Endothelial cell (in vitro differentiated cells): ENCODE measurements at regions not wholly inside any gene's neighbourhood (a gene's known extent, or its start where the extent isn't known, plus 50 kb on each side); places are given as distances from the start of the nearest gene placed in this dataset.
"Not testable (repeated sequence)": the region's sequence is repeated elsewhere in the genome, so short reads cannot be mapped to it uniquely, and the experiment has no call there.

Source experiments
- DNase-seq: peaks from one replicate; pipeline ENCODE4 v3.0.0; 2021; ENCODE audit warnings: low spot score
- H3K27ac Mint-ChIP-seq: one replicate; pipeline ENCODE4 v1.8.0; 2021; ENCODE audit warnings: mixed read lengths, inconsistent platforms; ENCODE audit not compliant: unreplicated experiment
- H3K27me3 Mint-ChIP-seq: one replicate; pipeline ENCODE4 v1.8.0; 2021; ENCODE audit warnings: mild to moderate bottlenecking, moderate library complexity, mixed read lengths, inconsistent platforms; ENCODE audit not compliant: unreplicated experiment
- H3K36me3 Mint-ChIP-seq: one replicate; pipeline ENCODE4 v1.8.0; 2021; ENCODE audit warnings: mild to moderate bottlenecking, low read depth, mixed read lengths, inconsistent platforms; ENCODE audit not compliant: unreplicated experiment
- H3K4me1 Mint-ChIP-seq: one replicate; pipeline ENCODE4 v1.8.0; 2021; ENCODE audit warnings: mild to moderate bottlenecking, mixed read lengths, inconsistent platforms; ENCODE audit not compliant: unreplicated experiment
- H3K4me3 Mint-ChIP-seq: one replicate; pipeline ENCODE4 v1.8.0; 2021; ENCODE audit warnings: mild to moderate bottlenecking, mixed read lengths, inconsistent platforms; ENCODE audit not compliant: unreplicated experiment
- H3K9me3 Mint-ChIP-seq: one replicate; pipeline ENCODE4 v1.8.0; 2021; ENCODE audit warnings: mixed read lengths, inconsistent platforms; ENCODE audit not compliant: unreplicated experiment
- TF ChIP-seq, protein P1 (sequence below): fragments of 200-600 bp; sonication (generic); IDR thresholded peaks from one replicate; pipeline ENCODE4 v1.5.0; 2021; ENCODE audit warnings: antibody characterized with exemption; ENCODE audit not compliant: unreplicated experiment

DNA sequence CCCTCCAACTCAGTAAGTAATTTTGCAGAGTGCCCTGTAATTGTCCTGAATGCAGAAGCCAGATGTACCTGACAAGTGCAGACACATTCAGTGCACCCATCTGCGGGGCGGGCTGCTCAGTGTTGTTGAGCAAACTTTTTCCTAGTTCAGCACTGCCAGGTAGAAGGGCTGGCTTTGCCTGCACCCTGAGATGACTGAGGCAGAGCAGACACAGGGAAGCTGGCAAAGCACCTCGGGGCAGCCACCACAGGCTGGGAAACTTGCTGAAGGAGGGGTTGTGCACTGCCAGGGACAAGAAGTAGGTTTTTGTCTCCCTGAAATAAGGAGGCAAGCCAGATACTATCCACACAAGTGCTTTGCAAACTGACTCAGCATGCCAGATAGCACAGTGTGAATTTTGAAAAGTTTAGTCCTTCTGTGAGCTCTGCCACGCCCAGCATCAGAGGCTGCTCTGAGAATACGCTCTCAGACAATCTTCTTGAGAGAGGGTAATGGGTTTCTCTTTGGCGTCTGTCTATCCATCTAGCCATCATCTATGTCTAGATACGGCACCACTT lies 62.3 kb downstream of the SOWAHC start:
- Mint-ChIP-seq H3K27ac (no peak overlapping the region), H3K4me3 (no peak overlapping the region), H3K27me3 (peaks cover 2% of the 10 kb centered on the region), H3K9me3 (no peaks in the 10 kb centered on the region), H3K36me3 (no peaks in the 10 kb centered on the region), H3K4me1 (peaks cover 12% of the 10 kb centered on the region)
- no peak for DNase-seq
- TF ChIP-seq, protein P1, sequence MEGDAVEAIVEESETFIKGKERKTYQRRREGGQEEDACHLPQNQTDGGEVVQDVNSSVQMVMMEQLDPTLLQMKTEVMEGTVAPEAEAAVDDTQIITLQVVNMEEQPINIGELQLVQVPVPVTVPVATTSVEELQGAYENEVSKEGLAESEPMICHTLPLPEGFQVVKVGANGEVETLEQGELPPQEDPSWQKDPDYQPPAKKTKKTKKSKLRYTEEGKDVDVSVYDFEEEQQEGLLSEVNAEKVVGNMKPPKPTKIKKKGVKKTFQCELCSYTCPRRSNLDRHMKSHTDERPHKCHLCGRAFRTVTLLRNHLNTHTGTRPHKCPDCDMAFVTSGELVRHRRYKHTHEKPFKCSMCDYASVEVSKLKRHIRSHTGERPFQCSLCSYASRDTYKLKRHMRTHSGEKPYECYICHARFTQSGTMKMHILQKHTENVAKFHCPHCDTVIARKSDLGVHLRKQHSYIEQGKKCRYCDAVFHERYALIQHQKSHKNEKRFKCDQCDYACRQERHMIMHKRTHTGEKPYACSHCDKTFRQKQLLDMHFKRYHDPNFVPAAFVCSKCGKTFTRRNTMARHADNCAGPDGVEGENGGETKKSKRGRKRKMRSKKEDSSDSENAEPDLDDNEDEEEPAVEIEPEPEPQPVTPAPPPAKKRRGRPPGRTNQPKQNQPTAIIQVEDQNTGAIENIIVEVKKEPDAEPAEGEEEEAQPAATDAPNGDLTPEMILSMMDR: no peak

DNA sequence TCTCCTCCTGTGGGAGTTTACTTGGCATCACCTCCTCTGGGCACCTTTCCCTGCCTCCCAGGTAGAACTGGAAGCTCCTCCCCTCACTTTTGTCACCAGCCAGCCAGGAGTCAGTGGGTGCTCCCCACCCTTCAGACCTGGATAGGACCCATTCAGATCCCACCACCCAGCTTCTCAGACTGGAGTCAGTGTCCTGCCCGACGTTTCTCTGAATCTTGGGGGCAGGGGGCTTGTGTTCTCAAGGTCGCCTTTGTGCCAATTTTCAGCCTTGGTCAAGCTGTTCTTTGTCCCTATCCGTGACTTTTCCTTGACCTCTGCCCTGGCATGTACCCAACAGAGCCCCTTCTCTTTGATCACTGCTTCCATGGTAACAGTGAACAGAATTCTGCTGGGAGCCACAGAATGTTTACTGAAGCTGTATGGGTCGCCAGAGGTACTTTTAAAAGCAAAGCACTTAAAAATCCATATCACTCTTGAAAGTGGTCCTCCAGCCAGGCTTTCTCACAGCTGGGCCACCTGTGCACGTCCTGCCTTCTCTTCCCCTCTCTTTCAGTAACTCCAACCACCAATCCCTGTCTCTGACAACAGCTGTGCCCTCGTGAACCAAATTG lies 63.1 kb downstream of the SOWAHC start:
- not testable (repeated sequence) for H3K27me3 Mint-ChIP-seq, H3K9me3 Mint-ChIP-seq, H3K4me3 Mint-ChIP-seq, H3K36me3 Mint-ChIP-seq, DNase-seq, H3K27ac Mint-ChIP-seq
- H3K4me1 Mint-ChIP-seq: peaks cover 12% of the 10 kb centered on the region

DNA sequence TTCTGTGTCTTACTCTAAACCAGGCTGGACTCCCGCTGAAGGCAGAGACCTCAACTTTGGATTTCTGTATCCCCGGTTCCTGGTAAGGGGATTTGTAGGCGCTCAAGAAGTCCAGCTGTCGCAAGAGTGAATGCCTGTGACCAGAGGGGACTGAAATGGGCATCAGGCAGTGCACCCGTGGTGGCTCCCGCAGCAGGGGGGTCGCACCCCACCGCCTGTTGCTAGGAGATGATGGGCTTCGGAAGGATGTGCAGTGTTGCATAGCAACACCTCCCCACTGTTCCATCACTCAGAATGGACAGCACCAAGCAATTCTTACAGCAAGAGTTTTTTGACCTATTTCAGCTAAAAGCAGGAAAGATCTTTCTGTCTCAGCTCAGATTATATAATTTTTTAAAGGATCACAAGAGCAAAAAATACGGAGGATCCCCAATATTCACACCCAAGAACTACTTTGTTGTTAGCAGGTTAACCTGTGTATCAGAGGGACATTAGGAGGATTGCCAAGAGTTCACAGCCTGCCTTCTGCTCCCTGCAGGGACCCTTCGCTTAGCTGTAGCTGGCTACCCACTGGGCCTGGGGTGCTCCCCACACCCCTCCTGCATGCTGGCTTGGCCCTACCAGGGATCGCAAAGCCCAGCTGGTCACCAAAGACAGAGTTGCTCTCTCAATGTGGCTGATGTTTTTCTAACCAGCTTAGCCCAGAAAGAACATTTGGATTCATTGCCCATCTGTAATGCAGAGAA lies 63.8 kb downstream of the SOWAHC start:
- H3K4me3 Mint-ChIP-seq: no peak overlapping the region
- DNase-seq: no peak
- no peaks in the 10 kb centered on the region for H3K27me3 Mint-ChIP-seq
- H3K9me3 Mint-ChIP-seq: no peaks in the 10 kb centered on the region
- no peak overlapping the region for H3K27ac Mint-ChIP-seq
- TF ChIP-seq, protein P1: no peak
- no peaks in the 10 kb centered on the region for H3K36me3 Mint-ChIP-seq
- peaks cover 12% of the 10 kb centered on the region for H3K4me1 Mint-ChIP-seq

DNA sequence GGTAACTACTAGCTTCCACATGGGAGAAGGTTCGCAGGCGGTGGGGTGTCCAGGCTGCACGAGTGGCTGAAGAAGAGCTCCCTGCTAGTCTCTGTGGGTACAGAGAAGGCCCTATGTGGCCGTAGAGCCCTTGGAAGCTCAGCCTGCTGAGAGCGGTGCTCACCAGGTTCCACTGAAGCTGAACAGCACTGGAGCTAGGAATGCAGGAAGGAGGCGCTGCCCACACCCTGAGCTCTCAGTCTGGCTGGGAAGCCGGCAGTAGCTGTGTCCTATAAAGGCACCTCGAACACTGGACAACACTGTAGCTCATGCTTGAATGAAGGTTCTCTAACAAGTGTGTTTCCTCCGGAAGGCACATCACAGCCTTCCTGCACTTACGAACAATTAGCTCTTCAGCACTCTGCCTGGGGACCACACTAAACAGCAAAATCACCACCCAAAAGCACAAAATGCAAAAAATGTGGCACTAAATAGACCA lies 64.6 kb downstream of the SOWAHC start:
- DNase-seq, H3K27me3 Mint-ChIP-seq, H3K36me3 Mint-ChIP-seq, H3K9me3 Mint-ChIP-seq, H3K4me3 Mint-ChIP-seq, H3K27ac Mint-ChIP-seq: not testable (repeated sequence)
- peaks cover 12% of the 10 kb centered on the region for H3K4me1 Mint-ChIP-seq

DNA sequence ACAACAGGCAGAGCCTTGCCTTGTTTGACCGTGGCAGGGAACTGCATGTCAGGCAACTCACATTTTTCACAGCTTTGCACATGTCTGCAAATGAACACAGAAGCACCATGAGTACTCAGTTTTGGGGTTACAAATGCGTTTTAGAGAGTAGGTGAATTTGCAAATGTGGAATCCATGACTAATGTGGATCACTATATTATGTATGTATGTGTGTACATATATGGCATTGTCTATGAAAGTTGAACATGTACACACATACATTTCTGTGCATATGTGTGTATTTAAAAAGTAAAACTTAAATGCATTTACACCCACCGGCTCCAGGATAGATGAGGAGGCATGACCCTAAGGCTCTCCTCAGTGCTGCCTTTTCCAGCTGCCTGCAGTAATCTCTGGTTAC lies 65.1 kb downstream of the SOWAHC start:
- Mint-ChIP-seq H3K27ac (no peak overlapping the region), H3K4me3 (no peak overlapping the region), H3K9me3 (no peaks in the 10 kb centered on the region), H3K4me1 (peaks cover 12% of the 10 kb centered on the region), H3K36me3 (no peaks in the 10 kb centered on the region), H3K27me3 (no peaks in the 10 kb centered on the region)
- DNase-seq: no peak
- TF ChIP-seq, protein P1: no peak

DNA sequence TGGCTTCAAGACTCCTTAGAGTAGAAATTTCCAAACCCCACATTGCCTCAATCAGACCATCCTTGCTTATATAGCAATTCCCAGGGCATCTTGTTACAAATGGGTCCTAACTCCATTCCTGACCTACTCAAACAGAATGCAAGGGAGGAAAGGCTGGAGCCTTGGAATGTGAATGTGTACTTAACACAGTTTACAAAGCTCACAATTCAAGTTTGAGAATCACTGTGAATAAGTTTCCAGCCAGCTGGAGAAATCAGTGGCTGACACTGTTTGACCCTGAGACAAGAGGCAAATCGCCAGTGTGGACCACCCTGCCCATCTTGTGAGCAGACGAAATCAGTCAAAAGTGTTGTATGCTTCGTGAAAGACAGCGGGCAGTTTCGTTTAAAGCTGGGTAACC lies 65.5 kb downstream of the SOWAHC start:
- H3K9me3 Mint-ChIP-seq: no peaks in the 10 kb centered on the region
- no peak overlapping the region for H3K27ac Mint-ChIP-seq
- H3K4me1 Mint-ChIP-seq: peaks cover 10% of the 10 kb centered on the region
- no peak for DNase-seq
- TF ChIP-seq, protein P1: no peak
- no peaks in the 10 kb centered on the region for H3K36me3 Mint-ChIP-seq
- no peak overlapping the region for H3K4me3 Mint-ChIP-seq
- H3K27me3 Mint-ChIP-seq: no peaks in the 10 kb centered on the region
